KMS-11 (cell line): ENCODE measurements at regions not wholly inside any gene's neighbourhood (a gene's known extent, or its start where the extent isn't known, plus 50 kb on each side); places are given as distances from the start of the nearest gene placed in this dataset.

Source experiments
- H2AFZ ChIP-seq: fragments of 200-600 bp; sonication (generic); 2 replicates; pipeline ENCODE4 v1.6.1; 2016; ENCODE audit warnings: antibody characterized with exemption, mixed run types, low read depth
- H3K27ac ChIP-seq: fragments of 200-600 bp; sonication (generic); 2 replicates; pipeline ENCODE4 v1.6.1; 2016; ENCODE audit warnings: mild to moderate bottlenecking, mixed run types
- H3K27me3 ChIP-seq: fragments of 200-600 bp; sonication (generic); 2 replicates; pipeline ENCODE4 v1.6.1; 2017; ENCODE audit warnings: mild to moderate bottlenecking, low read depth, mixed run types, moderate library complexity; ENCODE audit not compliant: insufficient read depth
- H3K36me3 ChIP-seq: fragments of 200-600 bp; sonication (generic); 2 replicates; pipeline ENCODE4 v1.6.1; 2017; ENCODE audit warnings: mild to moderate bottlenecking, mixed run types; ENCODE audit not compliant: insufficient read depth
- H3K4me1 ChIP-seq: fragments of 200-600 bp; sonication (generic); 2 replicates; pipeline ENCODE4 v1.6.1; 2016; ENCODE audit warnings: mild to moderate bottlenecking, low read depth, mixed run types; ENCODE audit not compliant: poor library complexity, severe bottlenecking
- H3K4me2 ChIP-seq: fragments of 200-600 bp; sonication (generic); 2 replicates; pipeline ENCODE4 v1.7.0; 2016; ENCODE audit warnings: mild to moderate bottlenecking, mixed run types
- H3K4me3 ChIP-seq: fragments of 200-600 bp; sonication (generic); IDR thresholded peaks from 2 replicates; pipeline ENCODE4 v1.6.1; 2017; ENCODE audit warnings: low read depth, low read length, mixed read lengths; ENCODE audit not compliant: insufficient read depth
- H3K79me2 ChIP-seq: fragments of 200-600 bp; sonication (generic); 2 replicates; pipeline ENCODE4 v1.6.1; 2016; ENCODE audit warnings: low read depth, mixed run types; ENCODE audit not compliant: insufficient read depth
- H3K9ac ChIP-seq: fragments of 200-600 bp; sonication (generic); 2 replicates; pipeline ENCODE4 v1.6.1; 2016; ENCODE audit warnings: mild to moderate bottlenecking, mixed run types
- H4K20me1 ChIP-seq: fragments of 200-600 bp; sonication (generic); 2 replicates; pipeline ENCODE4 v1.6.1; 2016; ENCODE audit warnings: mild to moderate bottlenecking, mixed run types; ENCODE audit not compliant: insufficient read depth
- TF ChIP-seq, protein P1 (sequence below): fragments of 200-600 bp; sonication (generic); conservative IDR thresholded peaks from 2 replicates; pipeline ENCODE4 v1.6.1; 2017; ENCODE audit warnings: low read depth, mild to moderate bottlenecking, antibody characterized with exemption, low read length, moderate library complexity, mixed read lengths

DNA sequence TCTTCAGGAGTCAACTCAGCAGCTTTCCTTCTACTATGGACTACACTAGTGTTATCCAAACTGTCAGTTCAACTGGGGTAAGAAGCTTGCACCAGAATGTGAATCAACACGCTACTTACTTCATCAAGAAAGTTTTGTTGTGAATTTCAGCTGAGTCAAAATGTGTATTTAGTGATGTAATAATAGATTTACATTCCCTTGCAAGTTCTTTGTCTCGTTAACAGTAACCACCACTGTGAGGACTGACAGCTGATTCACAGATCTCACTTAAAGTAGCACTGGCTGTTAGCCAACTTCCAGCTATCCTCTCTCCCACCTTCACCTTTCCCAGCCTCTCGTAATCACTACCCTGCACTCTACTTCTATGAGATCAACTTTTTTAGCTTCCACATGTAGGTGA, 445.3 kb downstream of the NTRK2 start:
- H3K27me3 ChIP-seq = no peaks in the 10 kb centered on the region
- no peak overlapping the region for H3K4me2 ChIP-seq
- H3K4me3 ChIP-seq = no peak overlapping the region
- H3K4me1 ChIP-seq = no peaks in the 10 kb centered on the region
- TF ChIP-seq, protein P1, sequence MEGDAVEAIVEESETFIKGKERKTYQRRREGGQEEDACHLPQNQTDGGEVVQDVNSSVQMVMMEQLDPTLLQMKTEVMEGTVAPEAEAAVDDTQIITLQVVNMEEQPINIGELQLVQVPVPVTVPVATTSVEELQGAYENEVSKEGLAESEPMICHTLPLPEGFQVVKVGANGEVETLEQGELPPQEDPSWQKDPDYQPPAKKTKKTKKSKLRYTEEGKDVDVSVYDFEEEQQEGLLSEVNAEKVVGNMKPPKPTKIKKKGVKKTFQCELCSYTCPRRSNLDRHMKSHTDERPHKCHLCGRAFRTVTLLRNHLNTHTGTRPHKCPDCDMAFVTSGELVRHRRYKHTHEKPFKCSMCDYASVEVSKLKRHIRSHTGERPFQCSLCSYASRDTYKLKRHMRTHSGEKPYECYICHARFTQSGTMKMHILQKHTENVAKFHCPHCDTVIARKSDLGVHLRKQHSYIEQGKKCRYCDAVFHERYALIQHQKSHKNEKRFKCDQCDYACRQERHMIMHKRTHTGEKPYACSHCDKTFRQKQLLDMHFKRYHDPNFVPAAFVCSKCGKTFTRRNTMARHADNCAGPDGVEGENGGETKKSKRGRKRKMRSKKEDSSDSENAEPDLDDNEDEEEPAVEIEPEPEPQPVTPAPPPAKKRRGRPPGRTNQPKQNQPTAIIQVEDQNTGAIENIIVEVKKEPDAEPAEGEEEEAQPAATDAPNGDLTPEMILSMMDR = no peak
- no peak overlapping the region for H3K9ac ChIP-seq
- no peak overlapping the region for H3K27ac ChIP-seq
- H4K20me1 ChIP-seq = no peaks in the 10 kb centered on the region
- no peaks in the 10 kb centered on the region for H3K79me2 ChIP-seq
- peaks cover 4% of the 10 kb centered on the region; the same call in 1 of the 2 replicates for H3K36me3 ChIP-seq
- H2AFZ ChIP-seq = no peak overlapping the region

DNA sequence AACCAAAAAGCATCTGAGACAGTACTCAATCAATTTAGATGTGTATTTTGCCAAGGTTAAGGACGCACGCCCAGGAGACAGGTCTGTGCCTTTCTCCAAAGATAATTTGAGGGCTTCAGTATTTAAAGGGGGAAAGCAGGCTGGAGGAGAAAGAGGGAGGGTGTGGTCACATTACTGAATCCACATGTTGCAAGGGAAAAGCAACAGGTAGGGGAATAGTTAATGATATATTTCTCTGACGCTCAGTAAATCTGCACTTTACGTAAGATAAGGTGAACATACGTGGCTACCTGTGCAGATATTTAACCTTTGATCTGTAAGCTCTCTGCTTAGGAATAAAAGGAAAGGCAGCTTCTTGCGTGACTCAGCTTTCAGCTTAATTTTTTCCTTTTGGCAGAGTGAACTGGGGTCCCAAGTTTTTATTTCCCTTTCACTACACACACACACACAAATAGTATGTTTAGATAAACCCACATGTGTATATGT, 443.4 kb downstream of the NTRK2 start:
- TF ChIP-seq, protein P1 = no peak

GRCh38 chr9:85112391-85112790, 442.9 kb downstream of the NTRK2 start:
- H3K27ac ChIP-seq = no peak overlapping the region
- no peaks in the 10 kb centered on the region for H4K20me1 ChIP-seq
- H3K36me3 ChIP-seq = peaks cover 4% of the 10 kb centered on the region; the same call in 1 of the 2 replicates
- no peaks in the 10 kb centered on the region for H3K4me1 ChIP-seq
- no peaks in the 10 kb centered on the region for H3K27me3 ChIP-seq
- no peaks in the 10 kb centered on the region for H3K79me2 ChIP-seq
- H3K4me2 ChIP-seq = no peak overlapping the region
- no peak overlapping the region for H2AFZ ChIP-seq
- H3K9ac ChIP-seq = no peak overlapping the region
- TF ChIP-seq, protein P1 = no peak
- no peak overlapping the region for H3K4me3 ChIP-seq

More for the DNA sequence above, 443.4 kb downstream of the NTRK2 start:
- Histone ChIP-seq H3K27ac (no peak overlapping the region), H3K36me3 (peaks cover 4% of the 10 kb centered on the region; the same call in 1 of the 2 replicates), H3K27me3 (no peaks in the 10 kb centered on the region), H3K9ac (no peak overlapping the region), H3K4me2 (no peak overlapping the region), H4K20me1 (no peaks in the 10 kb centered on the region), H3K4me1 (no peaks in the 10 kb centered on the region), H3K79me2 (no peaks in the 10 kb centered on the region), H3K4me3 (no peak overlapping the region), H2AFZ (no peak overlapping the region)

- Histone ChIP-seq H3K4me3 (no peak overlapping the region), H3K79me2 (no peaks in the 10 kb centered on the region), H2AFZ (no peak overlapping the region), H3K36me3 (peaks cover 4% of the 10 kb centered on the region; the same call in 1 of the 2 replicates), H3K9ac (no peak overlapping the region), H3K4me1 (no peaks in the 10 kb centered on the region), H3K27ac (no peak overlapping the region), H4K20me1 (no peaks in the 10 kb centered on the region), H3K4me2 (no peak overlapping the region), H3K27me3 (no peaks in the 10 kb centered on the region)
- TF ChIP-seq, protein P1 = no peak
These were observed 439.2 kb downstream of the NTRK2 start for GRCh38 chr9:85108746-85109145.
